HEK293 (cell line): ENCODE measurements at regions not wholly inside any gene's neighbourhood (a gene's known extent, or its start where the extent isn't known, plus 50 kb on each side); places are given as distances from the start of the nearest gene placed in this dataset.

Source experiments
- CTCF ChIP-seq: fragments of 450-650 bp; formaldehyde crosslinking; IDR thresholded peaks from 2 replicates; pipeline ENCODE4 v1.5.1; 2016; ENCODE audit warnings: missing biosample characterization, missing genetic modification characterization
- REST ChIP-seq: fragments of 450-650 bp; formaldehyde crosslinking; IDR thresholded peaks from 2 replicates; pipeline ENCODE4 v1.5.1; 2016; ENCODE audit warnings: missing biosample characterization, missing genetic modification characterization
- SETDB1 ChIP-seq: IDR thresholded peaks from one replicate; pipeline ENCODE4 v1.6.1; 2017; ENCODE audit warnings: mild to moderate bottlenecking, low read length, moderate library complexity, mixed read lengths; ENCODE audit not compliant: insufficient read length
- SP2 ChIP-seq: fragments of 450-650 bp; formaldehyde crosslinking; IDR thresholded peaks from 2 replicates; pipeline ENCODE4 v1.5.1; 2016; ENCODE audit warnings: missing biosample characterization, missing genetic modification characterization
- ZFHX2 ChIP-seq: fragments of 450-650 bp; formaldehyde crosslinking; conservative IDR thresholded peaks from 2 replicates; pipeline ENCODE4 v1.5.1; 2016; ENCODE audit warnings: missing biosample characterization, missing genetic modification characterization
- ZNF223 ChIP-seq: fragments of 450-650 bp; formaldehyde crosslinking; IDR thresholded peaks from 2 replicates; pipeline ENCODE4 v1.5.1; 2016; ENCODE audit warnings: missing biosample characterization, missing genetic modification characterization
- ZNF423 ChIP-seq: fragments of 450-650 bp; formaldehyde crosslinking; IDR thresholded peaks from 2 replicates; pipeline ENCODE4 v1.5.1; 2016; ENCODE audit warnings: missing biosample characterization, missing genetic modification characterization
- ZSCAN23 ChIP-seq: fragments of 450-650 bp; formaldehyde crosslinking; IDR thresholded peaks from 2 replicates; pipeline ENCODE4 v1.5.1; 2016; ENCODE audit warnings: missing biosample characterization, missing genetic modification characterization

- TF ChIP-seq ZNF423 (tag by site-specific recombination) (no peak), SETDB1 (no peak), CTCF (tag by site-specific recombination) (no peak), ZSCAN23 (tag by site-specific recombination) (no peak), ZNF223 (tag by site-specific recombination) (no peak), REST (tag by site-specific recombination) (no peak), ZFHX2 (tag by site-specific recombination) (no peak), SP2 (no peak)
These were observed 81.8 kb downstream of the DUSP6 start for GRCh38 chr12:89270548-89270947.
